Osteoblast (primary cell): ENCODE measurements at regions not wholly inside any gene's neighbourhood (a gene's known extent, or its start where the extent isn't known, plus 50 kb on each side); places are given as distances from the start of the nearest gene placed in this dataset.
"Not testable (repeated sequence)": the region's sequence is repeated elsewhere in the genome, so short reads cannot be mapped to it uniquely, and the experiment has no call there.

ENCODE experiments used
- DNase-seq: peaks from one replicate; pipeline ENCODE4 v3.0.0; 2011; ENCODE audit warnings: low spot score, mixed read lengths; ENCODE audit not compliant: insufficient read length; ENCODE audit errors: missing footprints
- H2AFZ ChIP-seq: 2 replicates; pipeline ENCODE4 v1.6.0; 2011; ENCODE audit warnings: mild to moderate bottlenecking, low read length
- H3K27ac ChIP-seq: 2 replicates; pipeline ENCODE4 v1.5.1; 2011; ENCODE audit warnings: mild to moderate bottlenecking, low read depth, low read length, moderate library complexity
- H3K27me3 ChIP-seq: 2 replicates; pipeline ENCODE4 v1.6.0; 2012; ENCODE audit warnings: mild to moderate bottlenecking, control low read depth, inconsistent platforms, low read length, moderate library complexity; ENCODE audit not compliant: insufficient read depth
- H3K36me3 ChIP-seq: 2 replicates; pipeline ENCODE4 v1.5.1; 2011; ENCODE audit warnings: mild to moderate bottlenecking, low read length, control low read depth, moderate library complexity; ENCODE audit not compliant: insufficient read depth
- H3K4me1 ChIP-seq: 2 replicates; pipeline ENCODE4 v1.5.1; 2011; ENCODE audit warnings: mild to moderate bottlenecking, low read length, control low read depth, moderate library complexity; ENCODE audit not compliant: insufficient read depth
- H3K4me2 ChIP-seq: 2 replicates; pipeline ENCODE4 v1.6.0; 2011; ENCODE audit warnings: mild to moderate bottlenecking, low read length; ENCODE audit not compliant: insufficient read depth
- H3K4me3 ChIP-seq: fragments of 200-600 bp; sonication (generic); 3 replicates; pipeline ENCODE4 v1.5.1; 2012; ENCODE audit warnings: mild to moderate bottlenecking, low read length, inconsistent platforms; ENCODE audit not compliant: insufficient read depth
- H3K79me2 ChIP-seq: 2 replicates; pipeline ENCODE4 v1.6.0; 2012; ENCODE audit warnings: mild to moderate bottlenecking, low read length, control low read depth, inconsistent platforms; ENCODE audit not compliant: insufficient read depth
- H3K9me3 ChIP-seq: 2 replicates; pipeline ENCODE4 v1.5.1; 2011; ENCODE audit warnings: low read depth, low read length, control low read depth
- H4K20me1 ChIP-seq: 2 replicates; pipeline ENCODE4 v1.6.0; 2012; ENCODE audit warnings: mild to moderate bottlenecking, low read length, control low read depth; ENCODE audit not compliant: insufficient read depth
- CTCF ChIP-seq: IDR thresholded peaks from 2 replicates; pipeline ENCODE4 v1.5.1; 2011; ENCODE audit warnings: mild to moderate bottlenecking, low read depth, low read length, moderate library complexity; ENCODE audit errors: extremely low read depth

- Histone ChIP-seq H4K20me1 (no peaks in the 10 kb centered on the region), H2AFZ (no peak overlapping the region), H3K27ac (no peak overlapping the region), H3K4me2 (no peak overlapping the region), H3K79me2 (no peaks in the 10 kb centered on the region), H3K27me3 (no peaks in the 10 kb centered on the region), H3K4me3 (no peak overlapping the region), H3K4me1 (no peaks in the 10 kb centered on the region), H3K9me3 (no peaks in the 10 kb centered on the region), H3K36me3 (no peaks in the 10 kb centered on the region)
- TF ChIP-seq CTCF, result peak; percentile 4
- no peak for DNase-seq
These were observed 162.8 kb downstream of the TENT5A start for GRCh38 chr6:81589465-81590313.

- not testable (repeated sequence) for H4K20me1 ChIP-seq, H3K4me2 ChIP-seq, H3K4me1 ChIP-seq, H3K27me3 ChIP-seq, H2AFZ ChIP-seq, H3K79me2 ChIP-seq, H3K36me3 ChIP-seq, H3K27ac ChIP-seq, H3K9me3 ChIP-seq, DNase-seq, H3K4me3 ChIP-seq
These were observed 166.8 kb downstream of the TENT5A start for GRCh38 chr6:81585686-81586085.

GRCh38 chr6:81584156-81584555 lies 168.3 kb downstream of the TENT5A start:
- not testable (repeated sequence) for H3K9me3 ChIP-seq, H3K27ac ChIP-seq, H3K4me1 ChIP-seq, H3K27me3 ChIP-seq, H3K4me3 ChIP-seq, H3K4me2 ChIP-seq, H3K79me2 ChIP-seq, H3K36me3 ChIP-seq, DNase-seq, H4K20me1 ChIP-seq, H2AFZ ChIP-seq

GRCh38 chr6:81575442-81575841 lies 177.0 kb downstream of the TENT5A start:
- H3K4me1 ChIP-seq, result no peaks in the 10 kb centered on the region
- peak; percentile 15 for DNase-seq
- H3K4me3 ChIP-seq, result no peak overlapping the region
- H3K4me2 ChIP-seq, result no peak overlapping the region
- TF ChIP-seq CTCF, result no peak
- peak overlapping the region; percentile 68 for H2AFZ ChIP-seq
- no peaks in the 10 kb centered on the region for H3K9me3 ChIP-seq
- H3K79me2 ChIP-seq, result no peaks in the 10 kb centered on the region
- H3K27me3 ChIP-seq, result no peaks in the 10 kb centered on the region
- no peaks in the 10 kb centered on the region for H4K20me1 ChIP-seq
- H3K36me3 ChIP-seq, result no peaks in the 10 kb centered on the region
- no peak overlapping the region for H3K27ac ChIP-seq

GRCh38 chr6:81572020-81572419 lies 180.5 kb downstream of the TENT5A start:
- H3K27ac ChIP-seq, result no peak overlapping the region
- no peaks in the 10 kb centered on the region for H3K9me3 ChIP-seq
- H4K20me1 ChIP-seq, result no peaks in the 10 kb centered on the region
- H3K36me3 ChIP-seq, result no peaks in the 10 kb centered on the region
- H2AFZ ChIP-seq, result no peak overlapping the region
- no peak overlapping the region for H3K4me2 ChIP-seq
- H3K27me3 ChIP-seq, result no peaks in the 10 kb centered on the region
- no peak overlapping the region for H3K4me3 ChIP-seq
- DNase-seq, result no peak
- H3K79me2 ChIP-seq, result no peaks in the 10 kb centered on the region
- no peaks in the 10 kb centered on the region for H3K4me1 ChIP-seq
- TF ChIP-seq CTCF, result no peak
